NCI-H524 (cell line): ENCODE measurements at regions not wholly inside any gene's neighbourhood (a gene's known extent, or its start where the extent isn't known, plus 50 kb on each side); places are given as distances from the start of the nearest gene placed in this dataset.

Experiments used
- DNase-seq, 2 experiments: peaks; one replicate each; lab custom pipeline; 2025; lab: John Stamatoyannopoulos, UW

GRCh38 chr4:31620476-31620875 lies 900.3 kb downstream of the PCDH7 start:
- no peak for DNase-seq

- DNase-seq, result no peak
Observed at GRCh38 chr4:31645236-31645635, 925.1 kb downstream of the PCDH7 start.

GRCh38 chr4:31647786-31648185 lies 927.6 kb downstream of the PCDH7 start:
- DNase-seq, result no peak

GRCh38 chr4:31649878-31650277 lies 929.7 kb downstream of the PCDH7 start:
- DNase-seq, result no peak

- DNase-seq, result no peak
Observed at GRCh38 chr4:31651541-31651940, 931.4 kb downstream of the PCDH7 start.

GRCh38 chr4:31655328-31655727 lies 935.2 kb downstream of the PCDH7 start:
- no peak for DNase-seq

GRCh38 chr4:31657859-31658570 lies 937.8 kb downstream of the PCDH7 start:
- no peak for DNase-seq

- no peak for DNase-seq
Observed at GRCh38 chr4:31660916-31661315, 940.7 kb downstream of the PCDH7 start.

GRCh38 chr4:31662951-31663350 lies 942.8 kb downstream of the PCDH7 start:
- DNase-seq, result no peak

- no peak for DNase-seq
Observed at GRCh38 chr4:31667686-31668085, 947.5 kb downstream of the PCDH7 start.

GRCh38 chr4:31674313-31674947 lies 954.3 kb downstream of the PCDH7 start:
- peak in 1 of 2 experiments; percentile 24 for DNase-seq

GRCh38 chr4:31678356-31678755 lies 958.2 kb downstream of the PCDH7 start:
- no peak for DNase-seq

- DNase-seq, result no peak
Observed at GRCh38 chr4:31682796-31683195, 962.6 kb downstream of the PCDH7 start.

- DNase-seq, result no peak
Observed at GRCh38 chr4:31687717-31688342, 967.7 kb downstream of the PCDH7 start.

GRCh38 chr4:31692399-31692940 lies 972.3 kb downstream of the PCDH7 start:
- DNase-seq, result no peak

GRCh38 chr4:31701256-31701655 lies 981.1 kb downstream of the PCDH7 start:
- no peak for DNase-seq

GRCh38 chr4:31702326-31702725 lies 982.2 kb downstream of the PCDH7 start:
- DNase-seq, result no peak

GRCh38 chr4:31714238-31714637 lies 994.1 kb downstream of the PCDH7 start:
- no peak for DNase-seq

- DNase-seq, result no peak
Observed at GRCh38 chr4:31715302-31715701, 995.1 kb downstream of the PCDH7 start.

- no peak for DNase-seq
Observed at GRCh38 chr4:31727030-31727429, 1006.9 kb downstream of the PCDH7 start.

- no peak for DNase-seq
Observed at GRCh38 chr4:31735004-31735403, 1014.8 kb downstream of the PCDH7 start.

- DNase-seq, result no peak
Observed at GRCh38 chr4:31737419-31737818, 1017.2 kb downstream of the PCDH7 start.

- no peak for DNase-seq
Observed at GRCh38 chr4:31741326-31741725, 1021.2 kb downstream of the PCDH7 start.
